K562 (cell line): ENCODE measurements at regions not wholly inside any gene's neighbourhood (a gene's known extent, or its start where the extent isn't known, plus 50 kb on each side); places are given as distances from the start of the nearest gene placed in this dataset.

Source experiments
- BRD9 ChIP-seq: fragments of 450-650 bp; IDR thresholded peaks from 2 replicates; pipeline ENCODE4 v1.6.1; 2018; ENCODE audit warnings: low read depth; ENCODE audit not compliant: partially characterized antibody
- CHD2 ChIP-seq: IDR thresholded peaks from 2 replicates; pipeline ENCODE4 v1.6.1; 2011; ENCODE audit warnings: low read depth, low read length
- PATZ1 ChIP-seq: fragments of 250-450 bp; sonication (Bioruptor Pico); IDR thresholded peaks from 2 replicates; pipeline ENCODE4 v1.5.0; 2020; ENCODE audit warnings: mild to moderate bottlenecking, borderline replicate concordance
- PRPF4 ChIP-seq: fragments of 200-400 bp; formaldehyde crosslinking; IDR thresholded peaks from one replicate; pipeline ENCODE4 v1.6.1; 2017; ENCODE audit warnings: low read length, low read depth, mild to moderate bottlenecking; ENCODE audit not compliant: insufficient read depth, poor library complexity, severe bottlenecking
- ZNF407 ChIP-seq: fragments of 450-650 bp; IDR thresholded peaks from 2 replicates; pipeline ENCODE4 v1.6.1; 2016; ENCODE audit warnings: low read depth
- TF ChIP-seq, protein P1 (sequence below): fragments of 250-450 bp; sonication (Bioruptor Pico); IDR thresholded peaks from 2 replicates; pipeline ENCODE4 v1.5.0; 2022; ENCODE audit warnings: mild to moderate bottlenecking

- TF ChIP-seq ZNF407 (no peak), PATZ1 (CRISPR knock-in tag) (no peak), BRD9 (no peak), CHD2 (no peak), PRPF4 (no peak)
- TF ChIP-seq, protein P1, sequence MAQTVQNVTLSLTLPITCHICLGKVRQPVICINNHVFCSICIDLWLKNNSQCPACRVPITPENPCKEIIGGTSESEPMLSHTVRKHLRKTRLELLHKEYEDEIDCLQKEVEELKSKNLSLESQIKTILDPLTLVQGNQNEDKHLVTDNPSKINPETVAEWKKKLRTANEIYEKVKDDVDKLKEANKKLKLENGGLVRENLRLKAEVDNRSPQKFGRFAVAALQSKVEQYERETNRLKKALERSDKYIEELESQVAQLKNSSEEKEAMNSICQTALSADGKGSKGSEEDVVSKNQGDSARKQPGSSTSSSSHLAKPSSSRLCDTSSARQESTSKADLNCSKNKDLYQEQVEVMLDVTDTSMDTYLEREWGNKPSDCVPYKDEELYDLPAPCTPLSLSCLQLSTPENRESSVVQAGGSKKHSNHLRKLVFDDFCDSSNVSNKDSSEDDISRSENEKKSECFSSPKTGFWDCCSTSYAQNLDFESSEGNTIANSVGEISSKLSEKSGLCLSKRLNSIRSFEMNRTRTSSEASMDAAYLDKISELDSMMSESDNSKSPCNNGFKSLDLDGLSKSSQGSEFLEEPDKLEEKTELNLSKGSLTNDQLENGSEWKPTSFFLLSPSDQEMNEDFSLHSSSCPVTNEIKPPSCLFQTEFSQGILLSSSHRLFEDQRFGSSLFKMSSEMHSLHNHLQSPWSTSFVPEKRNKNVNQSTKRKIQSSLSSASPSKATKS, result no peak
These were observed 256.3 kb upstream of the RFC3 start (continued) for GRCh38 chr13:33561627-33562026.
